CD4-positive, alpha-beta T cell treated with Interleukin-2 at 100 ng/mL for 4 hours (primary cell): ENCODE measurements at regions not wholly inside any gene's neighbourhood (a gene's known extent, or its start where the extent isn't known, plus 50 kb on each side); places are given as distances from the start of the nearest gene placed in this dataset.
"Not testable (repeated sequence)": the region's sequence is repeated elsewhere in the genome, so short reads cannot be mapped to it uniquely, and the experiment has no call there.

Experiments used
- DNase-seq: peaks from one replicate; pipeline ENCODE4 v3.0.0-alpha.2; 2020; ENCODE audit warnings: low spot score

GRCh38 chr3:170814822-170815221 is 55.2 kb downstream of the RPL22L1 start:
- no peak for DNase-seq

DNA sequence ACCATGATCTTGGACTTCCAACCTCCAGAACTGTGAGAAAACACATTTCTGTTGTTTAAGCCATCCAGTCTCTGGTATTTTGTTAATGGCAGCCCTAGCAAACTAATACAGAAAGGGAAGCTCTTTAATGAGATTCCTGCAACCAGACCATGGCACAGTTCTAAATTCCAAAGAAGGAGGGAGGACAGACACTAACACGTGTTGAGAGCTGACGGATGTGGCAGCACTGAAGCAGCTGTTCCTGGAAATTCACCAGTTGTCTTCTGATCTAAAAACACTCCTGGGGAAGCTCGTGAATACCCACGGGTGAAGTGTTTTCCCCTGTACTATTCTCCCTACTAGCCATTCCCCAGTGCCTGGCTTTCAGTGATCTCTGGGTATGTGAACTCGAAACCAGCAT is 56.7 kb downstream of the RPL22L1 start:
- no peak for DNase-seq

DNA sequence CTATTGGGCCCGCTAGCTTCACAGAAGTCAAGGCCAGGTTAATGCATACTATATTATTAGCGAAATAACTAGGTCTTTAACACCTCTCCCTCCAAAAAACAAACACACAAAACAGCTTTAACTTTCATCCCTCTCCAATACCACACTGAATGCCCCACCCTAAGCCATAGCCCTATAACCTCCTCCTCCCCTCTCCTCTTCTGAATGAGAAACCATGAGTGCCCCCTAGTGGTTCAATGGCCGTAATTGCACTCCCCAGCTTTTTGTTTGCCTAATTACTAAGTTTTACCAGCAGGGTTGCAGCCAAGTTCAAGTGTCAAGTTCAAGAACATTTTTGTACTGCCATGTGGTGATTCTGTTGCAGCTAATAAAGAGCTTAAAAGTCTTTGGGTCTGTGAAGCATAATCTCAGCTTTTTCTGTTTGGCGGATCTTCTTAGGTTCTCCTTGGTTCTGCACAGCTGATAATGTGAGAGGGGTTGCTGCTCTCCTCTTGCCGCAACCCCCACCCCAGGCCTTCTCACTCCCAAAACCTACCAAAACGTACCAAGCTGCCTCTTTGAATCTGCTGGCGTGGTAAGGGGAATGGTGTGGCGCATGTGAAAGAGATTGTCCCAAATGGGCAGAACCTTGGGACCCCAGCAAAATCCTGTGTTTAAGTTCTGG is 57.9 kb downstream of the RPL22L1 start:
- DNase-seq, result peak; percentile 78

- no peak for DNase-seq
Observed at GRCh38 chr3:170811515-170811914, 58.5 kb downstream of the RPL22L1 start.

- no peak for DNase-seq
Observed at GRCh38 chr3:170809975-170810357, 60.0 kb downstream of the RPL22L1 start.

DNA sequence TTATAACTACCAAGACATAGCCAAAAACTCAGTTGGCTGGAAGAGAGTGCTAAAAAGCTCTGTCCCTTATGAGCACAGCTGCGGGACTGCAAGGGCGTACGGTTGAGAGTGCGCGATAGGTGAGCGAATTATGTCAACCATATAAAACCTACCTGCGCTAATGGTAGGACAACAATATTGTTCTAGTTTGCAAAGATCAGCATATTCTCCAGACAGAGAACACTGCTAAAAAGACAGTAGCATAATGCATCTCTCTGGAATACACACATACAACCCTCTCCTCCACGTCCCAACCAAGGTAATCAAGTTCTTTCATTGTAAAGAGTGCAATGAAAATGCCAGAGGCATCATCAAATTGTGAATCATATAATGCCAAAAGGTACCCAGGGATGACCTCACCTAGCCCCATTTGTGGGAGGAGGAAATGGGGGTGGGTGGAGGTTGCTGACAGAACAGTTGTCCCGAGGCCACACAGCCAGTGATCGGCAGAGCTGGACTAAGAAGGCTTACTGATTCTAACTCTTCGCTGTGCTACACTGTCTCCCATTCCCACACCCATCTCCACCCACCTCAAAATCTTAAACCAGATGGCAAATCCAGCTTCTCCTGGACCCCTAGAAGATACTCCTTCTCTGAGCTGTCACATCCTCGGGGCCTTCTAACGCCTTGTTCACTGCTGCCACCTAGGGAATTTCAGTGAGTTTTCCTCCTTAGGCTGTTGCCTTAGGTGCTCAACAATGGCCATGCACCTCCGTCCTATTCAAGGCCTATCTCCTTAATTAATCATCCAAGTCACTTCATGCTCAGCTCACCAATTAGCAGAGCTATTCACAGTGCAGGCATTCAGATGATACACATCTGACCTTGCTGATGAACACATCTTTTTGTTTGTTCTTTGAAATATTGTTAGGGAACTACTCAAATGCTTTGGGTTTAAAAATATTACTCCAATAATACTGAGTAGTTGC is 60.7 kb downstream of the RPL22L1 start:
- peak; percentile 13 for DNase-seq

DNA sequence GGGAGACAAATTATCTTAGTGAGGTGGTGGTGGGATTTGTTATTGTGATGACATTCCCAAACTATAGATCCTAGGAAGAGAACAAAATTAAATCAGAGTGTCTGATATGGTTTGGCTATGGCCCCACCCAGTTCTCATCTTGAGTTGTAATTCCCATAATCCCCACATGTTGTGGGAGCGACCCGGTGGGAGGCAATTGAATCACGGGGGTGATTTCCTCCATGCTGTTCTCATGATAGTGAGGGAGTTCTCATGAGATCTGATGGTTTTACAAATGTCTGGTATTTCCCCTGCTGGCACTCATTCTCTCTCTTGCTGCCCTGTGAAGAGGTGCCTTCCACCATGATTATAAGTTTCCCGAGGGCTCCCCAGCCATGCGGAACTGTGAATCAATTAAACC is 62.0 kb downstream of the RPL22L1 start:
- no peak for DNase-seq

GRCh38 chr3:170806676-170807075 is 63.3 kb downstream of the RPL22L1 start:
- no peak for DNase-seq

DNA sequence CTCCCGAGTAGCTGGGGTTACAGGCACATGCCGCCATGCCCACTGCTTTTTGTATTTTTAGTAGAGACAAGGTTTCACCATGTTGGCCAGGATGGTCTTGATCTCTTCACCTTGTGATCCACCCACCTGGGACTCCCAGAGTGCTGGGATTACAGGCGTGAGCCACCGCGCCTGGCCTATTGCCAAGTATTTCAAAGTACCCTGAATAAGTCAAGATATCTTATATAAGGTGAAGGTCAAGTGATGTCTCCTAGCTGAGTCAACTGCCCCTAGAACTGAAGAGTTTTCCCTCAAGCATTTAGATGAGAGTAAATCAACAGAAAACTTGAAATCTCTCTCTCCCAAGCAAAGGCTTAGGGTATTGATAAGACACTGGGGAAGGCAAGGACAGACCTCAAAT is 63.9 kb downstream of the RPL22L1 start:
- no peak for DNase-seq

DNA sequence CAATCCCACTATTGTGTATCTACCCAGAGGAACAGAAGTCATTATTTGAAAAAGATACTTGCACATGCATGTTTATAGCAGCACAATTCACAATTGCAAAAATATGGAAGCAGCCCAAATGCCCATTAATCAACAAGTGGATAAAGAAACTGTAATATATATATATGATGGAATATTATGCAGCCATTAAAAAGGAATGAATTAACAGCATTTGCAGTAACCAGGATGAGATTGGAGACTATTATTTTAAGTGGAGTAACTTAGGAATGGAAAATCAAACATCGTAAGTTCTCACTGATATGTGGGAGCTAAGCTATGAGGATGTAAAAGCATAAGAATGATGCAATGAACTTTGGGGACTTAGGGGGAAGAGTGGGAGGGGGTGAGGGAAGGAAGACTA is 64.7 kb downstream of the RPL22L1 start:
- not testable (repeated sequence) for DNase-seq

GRCh38 chr3:170804634-170805033 is 65.4 kb downstream of the RPL22L1 start:
- not testable (repeated sequence) for DNase-seq

GRCh38 chr3:170804078-170804477 is 65.9 kb downstream of the RPL22L1 start:
- no peak for DNase-seq

DNA sequence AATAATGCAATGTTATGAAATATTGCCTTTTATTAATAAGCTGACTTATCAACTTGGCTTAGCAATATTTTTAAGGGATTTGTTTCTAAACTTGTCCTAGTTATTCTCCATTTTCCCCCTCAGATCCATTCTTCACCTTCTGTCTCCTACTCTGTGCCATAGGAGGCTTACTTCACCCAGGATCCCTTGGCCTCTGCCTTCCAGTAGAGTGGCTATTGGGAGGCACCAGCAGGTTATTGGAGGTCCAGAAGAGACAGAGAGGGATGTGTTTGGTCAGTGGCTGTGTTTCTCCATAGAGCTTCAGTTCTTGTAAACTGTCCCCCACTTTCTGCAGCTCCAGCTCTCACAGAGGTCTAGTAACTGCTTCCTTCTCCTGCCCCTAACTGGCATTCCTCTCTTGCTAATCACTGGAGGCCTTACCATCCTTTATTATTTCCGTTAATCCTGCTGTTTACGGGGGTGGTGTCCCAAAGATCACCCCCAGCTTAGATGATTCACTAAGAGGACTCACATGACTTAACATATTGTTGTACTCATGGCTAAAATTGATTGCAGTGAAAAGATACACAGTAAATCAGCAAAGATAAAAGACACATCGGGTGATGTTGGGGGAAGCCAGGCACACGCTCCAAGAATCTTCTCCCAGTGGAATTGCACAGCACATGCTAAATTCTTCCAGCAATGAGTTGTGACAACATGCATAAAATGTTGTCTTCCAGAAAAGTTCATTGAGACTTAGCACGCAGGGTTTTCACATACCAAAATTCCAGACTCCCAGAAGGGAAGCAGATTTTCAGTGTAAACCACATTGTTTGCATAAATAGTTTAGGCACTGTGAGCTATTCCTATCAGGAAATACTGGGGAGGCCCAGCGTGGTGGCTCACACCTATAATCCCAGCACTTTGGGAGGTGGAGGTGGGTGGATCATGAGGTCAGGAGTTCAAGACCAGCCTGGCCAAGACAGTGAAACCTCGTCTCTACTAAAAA is 67.5 kb downstream of the RPL22L1 start:
- DNase-seq, result no peak

GRCh38 chr3:170801597-170801996 is 68.4 kb downstream of the RPL22L1 start:
- DNase-seq, result no peak

GRCh38 chr3:170800275-170800674 is 69.7 kb downstream of the RPL22L1 start:
- DNase-seq, result not testable (repeated sequence)

GRCh38 chr3:170799009-170799408 is 71.0 kb downstream of the RPL22L1 start:
- no peak for DNase-seq

GRCh38 chr3:170797685-170798084 is 72.3 kb downstream of the RPL22L1 start:
- DNase-seq, result no peak

GRCh38 chr3:170792471-170792870 is 77.5 kb downstream of the RPL22L1 start:
- DNase-seq, result no peak

DNA sequence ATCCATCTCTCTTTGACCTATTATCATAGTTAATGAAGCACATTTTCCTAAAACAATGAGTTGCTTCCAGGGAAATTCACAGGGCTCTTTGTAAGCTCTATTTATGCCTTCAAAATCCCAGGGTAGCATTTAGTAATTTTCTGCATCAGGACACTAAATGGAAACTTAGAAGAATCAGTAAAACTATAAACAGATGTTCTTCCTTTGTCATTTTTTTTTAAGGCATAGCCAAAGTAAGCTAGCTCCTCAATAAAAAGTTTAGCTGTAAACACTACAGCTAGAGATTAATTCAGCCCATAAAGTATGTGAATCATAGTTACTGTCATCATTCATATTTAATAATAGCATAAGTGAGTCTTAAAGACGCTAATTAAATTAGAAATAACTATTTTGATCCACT is 79.3 kb downstream of the RPL22L1 start:
- DNase-seq, result no peak

DNA sequence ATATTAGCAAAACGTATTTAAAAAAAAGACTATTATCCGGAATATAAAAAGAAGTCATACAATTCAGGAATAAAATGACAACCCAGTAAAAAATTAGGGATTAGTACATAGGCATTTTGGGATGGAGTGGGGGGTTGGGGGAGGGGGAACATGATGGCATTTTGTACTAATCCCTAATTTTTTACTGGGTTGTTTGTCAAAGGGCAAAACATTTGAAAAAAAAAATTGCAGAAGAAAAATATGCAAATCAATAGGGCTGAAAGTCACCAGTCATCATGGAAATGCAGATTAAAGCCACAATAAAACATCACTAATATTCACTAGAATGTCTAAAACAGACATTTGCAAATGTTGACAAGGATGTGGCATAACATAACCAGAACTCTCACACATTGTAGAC is 82.5 kb downstream of the RPL22L1 start:
- no peak for DNase-seq

DNA sequence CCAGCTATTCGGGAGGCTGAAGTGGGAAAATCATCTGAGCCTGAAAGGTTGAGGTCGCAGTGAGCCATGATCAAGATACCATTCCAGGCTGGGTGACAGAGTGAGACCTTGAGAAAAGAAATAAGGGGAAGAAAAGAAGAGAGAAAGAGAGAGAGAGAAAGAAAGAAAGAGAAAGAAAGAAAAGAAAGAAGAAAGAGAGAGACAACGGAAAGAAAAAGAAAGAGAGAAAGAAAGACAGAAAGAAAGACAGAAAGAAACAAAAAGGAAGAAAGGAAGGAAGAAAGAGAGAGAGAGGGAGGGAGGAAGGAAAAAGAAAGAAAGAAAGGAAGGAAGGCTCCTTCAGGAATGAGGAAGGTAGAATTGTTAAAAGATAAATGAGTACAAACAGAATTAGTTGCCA is 84.5 kb downstream of the RPL22L1 start:
- DNase-seq, result no peak

DNA sequence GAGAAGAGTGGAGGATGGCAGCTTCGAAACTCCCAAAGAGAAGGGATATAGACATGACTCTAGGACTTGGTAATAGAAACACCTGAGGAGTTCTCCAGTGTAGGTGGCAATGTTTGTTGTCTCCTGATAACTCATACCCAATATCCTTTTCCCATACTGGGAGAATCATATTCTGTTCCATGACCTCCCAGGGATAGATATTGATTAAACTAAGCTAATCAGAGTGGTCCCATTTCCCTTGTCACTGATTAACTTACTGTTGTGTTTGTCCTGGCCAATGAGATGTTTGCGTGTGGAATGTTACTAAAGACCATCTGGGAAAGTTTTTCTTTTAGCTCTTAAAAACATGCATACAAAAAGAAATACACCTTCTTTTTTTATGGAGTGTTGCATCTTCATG is 85.6 kb downstream of the RPL22L1 start:
- no peak for DNase-seq
